ENCODE measurements at regions not wholly inside any gene's neighbourhood (a gene's known extent, or its start where the extent isn't known, plus 50 kb on each side); places are given as distances from the start of the nearest gene placed in this dataset.

DNA sequence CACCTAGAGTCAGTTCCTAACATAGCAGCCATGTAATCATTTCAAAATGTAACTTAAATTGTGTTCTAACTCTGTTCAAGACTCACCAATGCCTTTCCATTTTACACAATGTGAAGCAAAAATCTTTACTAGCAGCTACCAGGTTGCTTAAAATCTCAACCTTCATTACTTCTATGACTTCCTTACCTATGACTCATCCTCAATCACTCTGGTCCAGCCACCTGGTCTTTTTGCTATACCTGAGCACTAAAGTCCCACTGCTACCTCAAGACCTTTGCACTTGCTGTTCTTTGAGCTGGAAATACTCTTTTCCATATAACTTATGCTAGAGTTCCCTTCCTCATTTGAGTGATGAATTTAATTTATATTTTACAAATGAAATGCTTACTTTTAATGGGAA lies 993.2 kb downstream of the NTRK3 start:
- TF ChIP-seq, protein P1, sequence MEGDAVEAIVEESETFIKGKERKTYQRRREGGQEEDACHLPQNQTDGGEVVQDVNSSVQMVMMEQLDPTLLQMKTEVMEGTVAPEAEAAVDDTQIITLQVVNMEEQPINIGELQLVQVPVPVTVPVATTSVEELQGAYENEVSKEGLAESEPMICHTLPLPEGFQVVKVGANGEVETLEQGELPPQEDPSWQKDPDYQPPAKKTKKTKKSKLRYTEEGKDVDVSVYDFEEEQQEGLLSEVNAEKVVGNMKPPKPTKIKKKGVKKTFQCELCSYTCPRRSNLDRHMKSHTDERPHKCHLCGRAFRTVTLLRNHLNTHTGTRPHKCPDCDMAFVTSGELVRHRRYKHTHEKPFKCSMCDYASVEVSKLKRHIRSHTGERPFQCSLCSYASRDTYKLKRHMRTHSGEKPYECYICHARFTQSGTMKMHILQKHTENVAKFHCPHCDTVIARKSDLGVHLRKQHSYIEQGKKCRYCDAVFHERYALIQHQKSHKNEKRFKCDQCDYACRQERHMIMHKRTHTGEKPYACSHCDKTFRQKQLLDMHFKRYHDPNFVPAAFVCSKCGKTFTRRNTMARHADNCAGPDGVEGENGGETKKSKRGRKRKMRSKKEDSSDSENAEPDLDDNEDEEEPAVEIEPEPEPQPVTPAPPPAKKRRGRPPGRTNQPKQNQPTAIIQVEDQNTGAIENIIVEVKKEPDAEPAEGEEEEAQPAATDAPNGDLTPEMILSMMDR (conservative IDR thresholded peaks at IDR 0.05; ENCODE audit: low read depth, low read length) = no peak
- TF ChIP-seq RAD21 (IDR thresholded peaks at IDR 0.05; ENCODE audit: low read length) (no peak), POLR2A (IDR thresholded peaks at IDR 0.05; ENCODE audit: low read depth, low read length) (no peak)
